ENCODE measurements at regions not wholly inside any gene's neighbourhood (a gene's known extent, or its start where the extent isn't known, plus 50 kb on each side); places are given as distances from the start of the nearest gene placed in this dataset.

DNA sequence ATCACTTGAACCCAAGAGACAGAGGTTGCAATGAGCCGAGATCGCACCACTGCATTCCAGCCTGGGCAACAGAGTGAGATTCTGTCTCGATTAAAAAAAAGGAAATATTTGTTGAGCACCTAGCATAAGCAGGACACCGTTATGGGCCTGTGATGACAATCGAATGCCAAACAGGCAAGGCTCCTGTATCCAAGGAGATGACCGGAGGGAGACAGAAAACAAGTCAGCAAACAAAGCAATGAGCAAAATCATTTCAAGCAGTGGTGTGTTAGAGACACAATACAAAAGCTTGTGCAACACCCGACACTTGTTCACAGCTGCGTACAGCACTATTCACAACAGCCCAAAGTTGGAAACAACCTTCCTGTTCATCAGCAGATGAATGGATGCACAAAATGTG lies 87.1 kb upstream of the CPEB4 start:
- DNase-seq: no peak

DNA sequence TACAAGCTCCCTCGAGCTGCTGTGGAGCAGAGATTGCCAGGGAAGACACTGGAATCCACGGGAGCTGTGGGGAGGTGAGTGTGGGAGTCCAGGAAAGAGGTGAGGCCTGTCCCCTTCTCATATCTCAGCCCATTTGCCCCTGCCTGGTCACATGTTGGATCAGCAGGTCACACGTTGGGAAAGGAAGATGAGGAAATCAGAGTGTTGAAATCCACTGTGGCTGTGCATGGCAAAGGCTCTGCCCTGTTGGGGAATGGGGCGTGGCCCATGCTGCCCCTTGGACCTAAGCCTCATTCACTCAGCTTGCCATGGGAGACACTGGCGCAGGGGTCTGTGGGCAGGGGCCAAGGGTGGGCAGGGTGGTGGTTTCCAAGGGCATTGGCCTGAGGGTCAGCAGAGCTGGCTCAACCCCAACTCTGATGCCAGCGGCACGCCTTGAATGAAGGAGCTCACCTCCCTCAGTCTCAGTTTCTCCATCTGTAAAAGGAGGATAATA lies 85.4 kb upstream of the CPEB4 start:
- DNase-seq: no peak

DNA sequence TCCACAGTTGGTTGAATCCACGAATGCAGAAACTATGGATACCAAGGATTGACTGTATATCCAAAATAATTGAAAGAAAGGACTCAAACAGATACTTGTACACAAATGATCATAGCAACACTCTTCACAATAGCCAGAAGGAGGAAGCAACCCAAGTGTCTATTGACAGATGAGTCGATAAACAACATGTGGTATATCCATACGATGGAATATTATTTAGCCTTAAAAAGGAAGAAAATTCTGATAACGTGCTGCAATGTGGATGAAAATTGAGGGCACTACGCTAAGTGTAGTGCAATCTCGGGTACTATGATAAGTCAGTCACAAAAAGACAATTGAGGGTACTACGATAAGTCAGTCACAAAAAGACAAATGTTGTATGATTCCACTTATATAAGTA lies 83.6 kb upstream of the CPEB4 start:
- DNase-seq: no peak

DNA sequence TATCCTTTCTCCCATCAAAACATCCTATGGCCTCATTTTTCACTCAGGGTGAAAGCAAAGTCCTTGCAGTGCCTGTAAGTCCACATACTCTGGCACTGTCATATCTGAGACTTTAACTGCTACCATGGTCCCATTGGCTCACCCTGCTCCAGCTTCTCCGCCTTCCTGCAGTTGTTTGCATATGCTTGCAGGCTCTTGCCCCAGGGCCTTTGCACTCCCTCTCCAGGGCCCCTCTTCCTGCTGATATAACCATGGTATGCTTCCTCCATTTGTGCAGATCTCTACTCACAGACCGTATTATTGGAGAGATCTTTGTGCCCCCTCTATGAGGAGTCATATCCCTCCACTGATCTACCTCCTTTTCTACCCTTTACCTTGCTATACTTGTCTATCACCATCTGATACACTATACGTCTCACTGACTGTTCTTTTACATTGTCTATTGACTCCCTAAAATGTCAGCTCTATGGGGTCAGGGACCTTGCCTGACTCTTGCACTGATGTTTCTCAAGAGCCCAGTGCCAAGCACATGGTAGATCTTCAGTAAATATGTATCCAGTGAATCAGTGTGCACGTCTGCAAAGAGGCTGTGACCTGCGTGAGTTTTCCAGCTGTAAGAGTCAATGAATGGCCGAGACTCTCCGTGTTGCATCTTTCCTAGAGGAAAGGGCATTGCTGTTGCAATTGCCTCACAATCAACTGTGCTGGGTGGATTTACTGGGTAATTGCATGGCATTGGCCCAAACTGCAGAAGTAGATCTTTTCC lies 81.7 kb upstream of the CPEB4 start:
- DNase-seq: no peak

DNA sequence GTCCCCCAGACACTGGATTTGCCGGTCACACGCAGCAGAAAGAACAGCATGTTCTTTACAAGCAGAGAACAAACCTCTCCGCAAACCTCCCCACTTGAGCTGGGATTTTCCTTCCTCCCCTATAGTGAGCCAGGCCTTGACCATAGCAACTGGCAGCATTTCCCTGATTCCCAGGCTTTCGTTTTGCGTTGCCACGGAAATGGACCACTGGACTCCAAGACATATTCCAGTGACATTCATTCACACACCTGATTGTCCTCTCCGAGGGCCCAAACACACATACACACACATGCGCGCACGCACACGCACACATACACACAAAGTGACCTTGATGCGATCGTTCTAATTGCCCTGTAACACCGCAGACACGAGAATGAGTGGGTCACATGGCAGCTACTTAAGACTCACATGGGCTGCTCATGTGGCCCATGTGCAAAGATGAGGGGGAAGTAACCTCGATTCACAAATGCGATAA lies 80.9 kb upstream of the CPEB4 start:
- DNase-seq: no peak

DNA sequence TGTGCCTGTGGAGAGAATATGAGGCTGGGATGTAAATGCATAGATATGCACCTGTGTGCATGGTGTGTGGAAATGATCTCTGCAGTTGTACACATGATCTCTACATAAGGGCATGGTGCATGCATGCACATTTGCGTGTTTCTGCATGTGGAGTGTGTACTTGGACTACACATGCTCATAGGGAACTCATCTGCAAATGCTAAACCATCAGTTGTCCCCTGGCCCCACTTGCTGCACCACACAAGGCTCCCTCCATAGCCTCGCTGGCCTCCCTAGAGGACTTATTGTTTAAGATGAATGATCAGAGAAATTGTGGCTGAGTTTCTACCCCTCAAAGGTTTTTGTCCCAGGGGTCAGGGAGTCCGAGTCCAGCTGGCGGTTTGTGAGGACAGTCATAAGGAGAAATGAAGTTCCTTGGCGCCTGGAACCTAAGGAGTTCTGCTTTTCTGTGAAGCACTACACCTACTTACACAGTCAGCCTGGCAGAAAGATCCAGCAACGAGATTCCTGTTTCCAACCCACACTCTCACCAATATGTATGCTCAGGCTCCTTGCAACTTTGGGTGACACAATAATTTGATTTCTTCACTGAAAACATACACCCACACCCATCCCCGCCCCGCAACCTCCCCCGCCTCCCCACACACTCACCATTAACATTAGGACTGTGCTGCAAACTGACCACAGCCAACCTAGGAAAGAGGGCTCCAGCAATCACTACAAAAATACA lies 79.9 kb upstream of the CPEB4 start:
- DNase-seq: no peak

DNA sequence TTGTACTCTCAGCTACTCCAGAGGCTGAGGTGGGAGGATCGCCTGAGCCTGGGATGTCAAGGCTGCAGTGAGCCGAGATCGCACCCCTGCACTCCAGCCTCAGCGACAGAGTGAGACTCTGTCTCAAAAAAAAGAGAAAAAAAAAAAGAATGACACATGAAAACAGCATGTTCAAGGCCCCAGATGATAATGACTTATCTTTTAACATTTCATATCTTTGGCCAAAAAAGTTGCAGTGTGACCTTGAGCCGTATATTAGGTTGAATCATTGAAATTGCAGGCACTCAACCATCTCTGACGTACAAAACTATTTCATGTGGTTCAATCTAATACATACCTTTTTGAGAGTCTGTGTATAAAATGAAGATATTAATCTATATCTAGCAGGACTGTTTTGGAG lies 79.1 kb upstream of the CPEB4 start:
- DNase-seq: no peak

DNA sequence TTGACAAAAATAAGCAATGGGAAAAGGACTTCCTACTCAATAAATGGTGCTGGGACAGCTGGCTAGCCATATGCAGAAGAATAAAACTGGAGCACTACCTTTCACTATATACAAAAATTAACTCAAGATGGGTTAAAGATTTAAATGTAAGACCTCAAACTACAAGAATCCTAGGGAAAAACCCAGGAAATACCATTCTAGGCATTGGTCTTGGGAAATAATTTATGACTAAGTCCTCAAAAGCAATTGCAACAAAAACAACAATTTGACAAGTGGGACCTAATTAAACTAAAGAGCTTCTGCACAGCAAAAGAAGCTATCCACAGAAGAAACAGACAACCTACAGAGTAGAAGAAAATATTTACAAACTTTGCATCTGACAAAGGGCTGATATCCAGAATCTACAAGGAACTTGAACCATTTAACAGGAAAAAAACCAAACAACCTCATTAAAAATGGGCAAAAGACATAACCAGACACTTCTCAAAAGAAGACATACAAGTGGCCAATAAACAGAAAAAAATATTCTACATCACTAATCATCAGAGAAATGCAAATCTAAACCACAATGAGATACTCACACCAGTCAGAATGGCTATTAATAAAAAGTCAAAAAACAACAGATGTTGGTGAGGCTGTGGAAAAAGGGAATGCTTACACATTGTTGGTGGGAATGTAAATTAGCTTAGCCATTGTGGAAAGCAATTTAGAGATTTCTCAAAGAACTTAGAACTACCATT lies 75.2 kb upstream of the CPEB4 start:
- DNase-seq: no peak

DNA sequence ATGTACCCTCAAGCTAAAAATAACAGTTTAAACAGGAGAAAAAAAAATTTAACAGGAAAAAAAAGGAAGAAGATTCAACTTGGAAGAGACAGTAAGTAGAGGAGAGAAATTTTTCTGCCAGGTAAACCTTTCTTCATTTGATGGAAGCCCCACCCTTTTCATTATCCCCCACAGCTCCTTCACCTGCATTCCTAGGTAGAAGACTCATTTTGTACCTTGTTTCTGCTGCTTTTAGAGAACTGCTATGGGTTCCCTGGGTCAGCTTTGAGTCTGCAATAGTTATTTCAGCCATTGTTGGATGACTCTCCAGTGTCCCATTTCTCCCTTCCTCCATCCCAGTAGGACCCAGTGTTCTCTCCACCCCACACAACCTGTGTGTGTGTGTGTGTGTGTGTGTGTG lies 74.1 kb upstream of the CPEB4 start:
- DNase-seq: no peak

DNA sequence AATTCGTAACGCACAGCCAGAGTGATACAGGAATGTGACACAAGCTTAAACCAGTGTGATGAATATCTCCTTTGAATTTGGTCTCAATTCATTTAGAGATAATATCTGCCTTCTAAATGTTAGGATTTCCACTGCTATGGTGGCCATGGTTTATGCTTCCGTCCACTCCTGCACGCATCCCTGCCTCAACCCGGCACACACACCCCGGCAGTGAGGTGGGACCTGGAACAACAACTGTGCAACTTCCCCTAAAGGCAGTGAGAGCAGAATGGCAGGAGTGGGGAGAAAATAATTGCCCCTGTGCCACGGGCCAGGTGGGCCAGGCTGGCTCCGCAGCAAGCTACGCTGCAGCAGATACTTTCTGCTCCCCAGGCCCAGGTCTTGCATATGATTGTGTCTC lies 72.6 kb upstream of the CPEB4 start:
- no peak for DNase-seq

DNA sequence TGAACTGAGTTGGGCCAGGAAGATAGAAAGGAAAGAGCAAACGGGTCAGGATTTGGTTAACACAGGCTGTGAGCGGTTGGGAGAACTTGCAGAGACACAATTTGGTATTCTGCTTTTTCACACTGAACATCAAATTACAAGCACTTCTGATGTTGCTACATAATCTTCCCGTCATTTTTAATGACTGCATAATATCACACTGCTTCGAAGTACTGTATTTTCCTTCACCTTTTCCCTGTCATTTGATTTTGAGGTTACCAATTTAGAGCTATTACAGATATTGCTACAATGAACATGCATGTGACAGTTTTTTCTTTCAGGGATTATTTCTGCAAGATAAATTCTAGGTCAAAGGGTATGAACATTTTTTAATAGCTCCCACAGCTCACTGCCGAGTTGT lies 71.4 kb upstream of the CPEB4 start:
- DNase-seq: no peak

DNA sequence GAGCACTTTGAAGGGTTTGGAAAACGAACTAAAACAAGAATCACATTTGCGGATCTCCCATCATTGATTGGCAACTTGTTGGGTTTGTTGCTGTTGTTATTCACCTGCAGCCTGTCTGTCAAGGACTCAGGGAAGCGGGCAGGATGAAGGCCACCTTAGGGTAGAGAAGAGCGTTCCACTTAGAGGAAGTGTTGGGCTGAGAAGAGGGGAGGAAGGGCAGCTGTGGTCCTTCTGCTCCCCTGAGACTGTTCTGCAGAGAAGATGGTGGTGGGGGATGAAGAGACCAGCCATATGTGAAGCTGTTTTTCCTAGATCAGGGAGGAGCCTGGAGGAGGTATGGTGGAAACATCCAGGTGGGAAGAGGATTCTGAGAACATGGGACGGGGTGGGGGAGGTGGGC lies 70.6 kb upstream of the CPEB4 start:
- DNase-seq: no peak

DNA sequence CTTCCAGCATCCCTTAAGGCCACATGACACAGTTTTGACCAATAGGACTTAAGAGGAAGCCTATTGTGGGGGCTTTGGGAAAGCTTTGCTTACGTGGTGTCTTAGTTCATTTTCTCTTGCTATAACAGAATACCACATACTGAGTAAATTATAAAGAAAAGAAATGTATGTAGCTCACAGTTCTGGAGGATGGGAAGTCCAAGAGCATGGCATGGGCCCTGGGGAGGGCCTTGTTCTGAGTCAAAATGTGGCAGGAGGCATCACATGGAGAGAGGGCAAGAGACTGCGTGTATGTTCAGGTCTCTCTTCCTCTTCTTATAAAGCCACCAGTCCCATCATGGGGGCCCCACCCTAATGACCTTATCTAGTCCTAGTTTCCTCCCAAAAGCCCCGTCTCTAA lies 68.6 kb upstream of the CPEB4 start:
- no peak for DNase-seq

DNA sequence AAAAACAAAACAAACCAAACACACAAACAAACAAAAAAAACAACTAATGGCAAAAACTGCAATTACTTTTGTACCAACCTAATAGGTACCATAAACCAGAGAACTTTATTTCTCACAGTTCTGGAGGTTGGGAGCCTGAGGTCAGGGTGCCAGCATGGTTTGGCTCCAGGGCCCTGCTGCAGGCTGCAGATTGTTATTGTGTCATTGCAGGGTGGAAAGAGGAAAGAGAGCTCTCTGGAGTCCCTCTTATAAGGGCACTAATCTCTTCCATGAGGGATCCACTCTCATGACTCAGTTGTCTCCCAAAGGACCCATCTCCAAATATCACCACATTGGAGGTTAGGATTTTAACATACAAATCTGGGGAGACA lies 64.9 kb upstream of the CPEB4 start:
- DNase-seq: no peak

DNA sequence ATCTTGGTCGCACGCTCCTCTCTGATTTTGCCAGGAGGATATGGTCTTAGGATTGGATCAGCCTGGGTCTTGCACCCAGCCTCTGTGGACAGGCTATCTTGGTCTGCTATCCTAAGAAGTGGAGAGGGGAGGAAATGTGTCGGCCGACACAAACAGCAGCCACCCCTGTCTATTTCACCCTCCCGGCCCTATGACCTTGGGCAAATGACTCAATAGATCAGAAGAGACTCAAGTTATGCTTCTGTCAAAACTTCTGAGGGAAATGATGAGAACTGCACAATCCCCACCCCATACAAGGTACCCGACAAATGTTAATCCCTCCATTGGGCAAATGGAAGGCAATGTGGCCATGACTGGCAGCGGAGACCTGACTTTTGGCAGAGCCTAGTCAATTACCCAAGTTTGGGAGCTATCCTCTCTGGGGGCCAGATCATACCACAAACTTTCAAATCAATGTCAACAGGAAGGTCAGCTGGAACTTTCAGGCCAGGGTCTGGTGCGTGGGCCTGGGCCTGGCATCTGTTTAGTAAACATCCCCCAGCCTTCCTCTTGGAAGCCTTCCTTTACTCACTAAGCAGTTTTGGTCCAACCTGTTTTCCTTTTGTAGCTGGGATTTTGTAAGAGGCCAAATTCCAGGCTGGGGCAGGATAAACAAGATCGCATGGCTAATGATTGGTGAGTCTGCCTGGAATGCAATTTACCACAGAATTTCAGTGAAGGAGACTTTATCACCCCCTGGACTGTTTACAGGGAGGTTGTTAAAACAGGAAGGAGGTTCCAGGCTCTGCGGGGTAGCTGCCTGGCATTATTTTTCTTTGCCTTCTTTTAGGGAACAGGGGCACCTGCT lies 64.2 kb upstream of the CPEB4 start:
- no peak for DNase-seq

DNA sequence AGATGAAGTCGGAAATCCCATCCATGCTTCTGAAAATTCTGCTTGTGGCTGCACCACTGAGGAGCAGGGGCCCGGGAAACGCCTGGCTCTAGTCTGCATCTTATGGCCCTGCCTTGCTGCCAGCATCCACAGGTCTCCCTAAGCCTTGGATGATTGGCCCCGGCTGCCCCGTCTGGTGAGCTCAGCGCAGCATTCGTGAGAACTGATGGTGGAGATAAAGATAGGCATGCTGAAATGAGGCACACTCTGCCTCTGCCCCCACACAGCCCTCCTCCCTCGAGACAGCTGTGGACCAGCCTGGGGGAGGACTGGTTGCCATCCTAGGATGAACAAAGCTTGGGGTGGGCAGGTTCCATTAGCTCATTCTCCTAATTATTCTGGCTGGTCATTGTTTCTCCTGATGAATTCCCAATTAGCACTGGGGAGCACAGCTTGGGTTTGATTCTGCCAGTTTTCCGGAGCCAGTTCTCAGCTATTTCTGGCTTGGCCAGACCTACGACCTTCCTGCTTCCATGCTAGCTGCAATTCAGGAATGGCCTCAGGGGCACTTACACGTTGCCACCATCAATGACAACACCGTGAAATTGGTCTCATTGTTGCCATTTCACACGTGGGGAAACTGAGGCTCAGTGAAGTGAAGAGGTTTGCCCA lies 62.8 kb upstream of the CPEB4 start:
- DNase-seq: no peak

DNA sequence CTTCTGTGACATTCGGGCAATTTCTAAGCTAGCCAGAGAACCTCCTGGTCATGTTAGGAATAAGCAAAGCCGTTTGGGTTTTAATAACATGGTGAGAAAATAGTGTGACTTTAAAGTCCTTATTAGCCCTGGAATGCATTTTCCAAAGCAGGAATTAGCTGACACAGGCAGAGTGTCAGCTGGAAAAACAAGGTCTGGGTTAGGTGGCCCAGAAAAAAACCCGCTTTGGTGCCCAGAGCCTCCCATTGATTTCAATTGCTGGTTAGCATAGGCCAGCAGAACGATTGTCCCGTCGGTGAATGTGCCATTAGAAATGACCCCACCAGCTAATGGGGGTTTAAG lies 62.1 kb upstream of the CPEB4 start:
- no peak for DNase-seq

DNA sequence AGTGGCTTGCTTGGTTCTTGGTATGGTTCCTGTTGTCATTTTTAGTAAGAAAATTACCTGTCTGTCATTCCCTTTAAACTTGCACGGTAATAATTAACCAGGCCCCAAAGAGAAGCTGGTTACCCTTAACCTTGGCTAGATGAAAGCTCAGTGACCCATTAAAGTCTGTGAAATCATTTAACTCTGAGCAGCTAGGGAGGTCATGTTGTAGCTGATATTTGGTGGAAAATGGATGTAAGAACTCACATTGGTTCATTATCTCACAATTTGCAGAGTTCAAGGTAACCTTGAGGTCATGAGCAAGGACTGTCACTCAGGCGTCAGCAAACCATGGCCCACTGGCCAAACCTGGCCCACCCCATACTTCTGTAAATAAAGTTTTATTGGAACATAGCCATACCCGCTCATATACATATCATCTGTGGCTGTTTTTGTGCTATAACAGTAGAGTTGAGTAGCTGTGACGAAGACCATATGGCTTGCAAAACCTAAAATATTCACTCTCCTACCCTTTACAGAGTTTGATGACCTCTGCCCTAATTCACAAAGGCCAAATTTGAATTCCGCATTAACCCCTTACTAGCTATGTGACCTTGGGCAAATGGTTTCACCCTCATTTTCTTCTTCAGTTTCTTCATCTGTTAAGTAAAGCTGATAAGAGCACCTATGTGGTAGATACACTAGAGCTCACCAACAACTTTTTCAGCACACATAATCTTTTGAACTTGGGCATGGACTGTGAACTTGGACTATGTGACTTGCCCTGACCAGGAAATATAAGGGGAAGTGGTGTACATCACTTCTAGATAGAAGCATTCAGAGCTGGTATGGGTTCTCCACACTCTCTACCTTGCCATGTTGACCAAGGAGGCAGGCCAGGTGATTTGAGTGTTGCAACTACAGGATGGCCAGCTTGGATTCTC lies 61.5 kb upstream of the CPEB4 start:
- DNase-seq: no peak

DNA sequence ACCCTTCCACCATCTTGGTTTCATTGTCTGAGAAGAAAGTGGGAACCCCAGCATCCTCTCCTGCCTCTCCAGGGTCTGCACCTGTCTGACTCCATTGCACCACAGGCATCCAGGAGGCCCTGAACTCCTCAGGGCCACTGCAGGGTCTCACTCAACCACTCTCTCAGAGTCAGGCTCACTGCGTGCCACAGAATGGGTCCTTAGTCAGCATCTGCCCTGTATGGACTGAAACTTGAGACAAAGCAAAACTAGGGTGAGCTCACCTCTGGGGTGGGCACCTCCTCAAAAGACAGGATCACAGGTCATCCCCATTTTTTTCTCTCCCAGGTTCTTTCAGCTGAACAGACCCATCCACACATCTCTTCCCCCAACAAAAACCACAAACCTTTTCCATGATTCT lies 59.2 kb upstream of the CPEB4 start:
- no peak for DNase-seq

DNA sequence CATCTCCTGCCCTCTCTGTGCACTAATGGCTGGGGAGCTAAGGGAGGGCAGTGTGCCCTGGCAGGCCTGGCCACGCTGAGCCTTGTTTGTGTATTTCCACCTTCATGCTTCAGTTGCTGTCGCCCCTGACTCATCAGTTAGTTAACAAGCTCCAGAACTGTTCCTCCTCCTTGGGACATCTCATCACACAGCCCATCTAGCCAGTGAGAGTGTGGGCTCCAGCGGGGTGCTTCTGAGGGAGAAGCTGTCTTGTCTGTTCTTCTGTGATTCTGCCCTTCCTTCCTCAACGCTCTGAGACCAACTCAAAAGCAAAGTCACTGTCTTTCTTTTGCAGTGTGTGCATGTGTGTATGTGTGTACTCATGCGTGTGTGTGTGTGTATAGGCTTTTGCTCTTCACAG lies 58.3 kb upstream of the CPEB4 start:
- no peak for DNase-seq
